HEK293 (cell line): ENCODE measurements at regions not wholly inside any gene's neighbourhood (a gene's known extent, or its start where the extent isn't known, plus 50 kb on each side); places are given as distances from the start of the nearest gene placed in this dataset.

ENCODE experiments used
- GLI4 ChIP-seq: fragments of 450-650 bp; formaldehyde crosslinking; IDR thresholded peaks from 2 replicates; pipeline ENCODE4 v1.5.1; 2016; ENCODE audit warnings: missing biosample characterization, missing genetic modification characterization
- KLF16 ChIP-seq: fragments of 450-650 bp; formaldehyde crosslinking; IDR thresholded peaks from 2 replicates; pipeline ENCODE4 v1.5.1; 2017; ENCODE audit warnings: missing biosample characterization, missing genetic modification characterization
- PRDM1 ChIP-seq: fragments of 450-650 bp; formaldehyde crosslinking; IDR thresholded peaks from 2 replicates; pipeline ENCODE4; 2016; ENCODE audit warnings: missing biosample characterization, missing genetic modification characterization
- ZIC2 ChIP-seq: fragments of 450-650 bp; formaldehyde crosslinking; IDR thresholded peaks from 2 replicates; pipeline ENCODE4 v1.5.1; 2016; ENCODE audit warnings: missing biosample characterization, missing genetic modification characterization
- ZNF10 ChIP-seq: fragments of 450-650 bp; formaldehyde crosslinking; IDR thresholded peaks from 2 replicates; pipeline ENCODE4 v1.5.1; 2017; ENCODE audit warnings: missing biosample characterization, missing genetic modification characterization
- ZNF138 ChIP-seq: fragments of 450-650 bp; formaldehyde crosslinking; IDR thresholded peaks from 2 replicates; pipeline ENCODE4 v1.5.1; 2016; ENCODE audit warnings: missing biosample characterization, missing genetic modification characterization, borderline replicate concordance
- ZNF274 ChIP-seq, 2 experiments: fragments of 200-500 bp in 1 of 2; fragments of 450-650 bp in 1 of 2; sonication (Bioruptor generic) in 1 of 2; formaldehyde crosslinking in 1 of 2; IDR thresholded peaks; 2 replicates each; pipeline versions ENCODE4 v1.5.1 to v1.6.1; 2014 to 2016; ENCODE audit warnings: borderline replicate concordance in 1 of 2, inconsistent platforms in 1 of 2, low read length in 1 of 2, missing biosample characterization in 1 of 2, missing genetic modification characterization in 1 of 2
- ZNF341 ChIP-seq: fragments of 450-650 bp; formaldehyde crosslinking; IDR thresholded peaks from 2 replicates; pipeline ENCODE4; 2016; ENCODE audit warnings: low read depth, missing biosample characterization, missing genetic modification characterization
- ZNF37A ChIP-seq: fragments of 450-650 bp; IDR thresholded peaks from 2 replicates; pipeline ENCODE4 v1.5.1; 2018; ENCODE audit warnings: missing biosample characterization, missing genetic modification characterization
- ZNF521 ChIP-seq: fragments of 450-650 bp; formaldehyde crosslinking; IDR thresholded peaks from 2 replicates; pipeline ENCODE4 v1.5.1; 2017; ENCODE audit warnings: missing biosample characterization, mild to moderate bottlenecking, missing genetic modification characterization
- ZNF777 ChIP-seq: fragments of 450-650 bp; formaldehyde crosslinking; IDR thresholded peaks from 2 replicates; pipeline ENCODE4 v1.5.1; 2017; ENCODE audit warnings: missing biosample characterization, missing genetic modification characterization, borderline replicate concordance
- TF ChIP-seq, protein P1 (sequence below): fragments of 450-650 bp; formaldehyde crosslinking; IDR thresholded peaks from 2 replicates; pipeline ENCODE4 v1.5.1; 2016; ENCODE audit warnings: missing biosample characterization, missing genetic modification characterization
- TF ChIP-seq, protein P2 (sequence below): fragments of 450-650 bp; formaldehyde crosslinking; IDR thresholded peaks from 2 replicates; pipeline ENCODE4 v1.5.1; 2016; ENCODE audit warnings: missing biosample characterization, missing genetic modification characterization

DNA sequence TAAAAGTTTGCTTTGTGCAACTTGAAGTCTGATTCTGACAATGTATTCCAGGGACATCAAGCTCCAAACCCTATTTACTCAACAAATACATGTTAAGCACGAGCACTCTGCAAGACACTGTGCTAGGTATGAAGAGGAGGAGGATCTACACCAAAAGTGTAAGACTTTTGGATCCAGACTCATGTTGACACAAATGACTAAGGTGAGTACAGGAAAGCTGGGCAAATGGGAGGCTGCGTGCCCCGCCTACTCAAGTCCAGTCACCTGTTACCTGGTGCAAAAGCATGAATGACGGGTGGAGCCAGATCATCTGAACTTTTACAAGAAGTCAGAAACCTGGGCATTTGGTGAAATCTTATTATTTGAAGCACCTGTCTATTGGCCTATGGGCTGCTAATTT lies 120.7 kb downstream of the ABCC12 start:
- TF ChIP-seq ZIC2 (tag by site-specific recombination) (no peak), KLF16 (no peak), PRDM1 (no peak), ZNF341 (tag by site-specific recombination) (no peak), ZNF521 (tag by site-specific recombination) (no peak), ZNF777 (no peak), ZNF138 (tag by site-specific recombination) (no peak), ZNF274 (IDR thresholded peaks at IDR 0.05; ENCODE audit: low read length) (no peak), ZNF274 (tag by site-specific recombination; IDR thresholded peaks at IDR 0.05; ENCODE audit: borderline replicate concordance) (no peak), GLI4 (no peak), ZNF37A (tag by site-specific recombination) (no peak), ZNF10 (no peak)
- TF ChIP-seq, protein P1, sequence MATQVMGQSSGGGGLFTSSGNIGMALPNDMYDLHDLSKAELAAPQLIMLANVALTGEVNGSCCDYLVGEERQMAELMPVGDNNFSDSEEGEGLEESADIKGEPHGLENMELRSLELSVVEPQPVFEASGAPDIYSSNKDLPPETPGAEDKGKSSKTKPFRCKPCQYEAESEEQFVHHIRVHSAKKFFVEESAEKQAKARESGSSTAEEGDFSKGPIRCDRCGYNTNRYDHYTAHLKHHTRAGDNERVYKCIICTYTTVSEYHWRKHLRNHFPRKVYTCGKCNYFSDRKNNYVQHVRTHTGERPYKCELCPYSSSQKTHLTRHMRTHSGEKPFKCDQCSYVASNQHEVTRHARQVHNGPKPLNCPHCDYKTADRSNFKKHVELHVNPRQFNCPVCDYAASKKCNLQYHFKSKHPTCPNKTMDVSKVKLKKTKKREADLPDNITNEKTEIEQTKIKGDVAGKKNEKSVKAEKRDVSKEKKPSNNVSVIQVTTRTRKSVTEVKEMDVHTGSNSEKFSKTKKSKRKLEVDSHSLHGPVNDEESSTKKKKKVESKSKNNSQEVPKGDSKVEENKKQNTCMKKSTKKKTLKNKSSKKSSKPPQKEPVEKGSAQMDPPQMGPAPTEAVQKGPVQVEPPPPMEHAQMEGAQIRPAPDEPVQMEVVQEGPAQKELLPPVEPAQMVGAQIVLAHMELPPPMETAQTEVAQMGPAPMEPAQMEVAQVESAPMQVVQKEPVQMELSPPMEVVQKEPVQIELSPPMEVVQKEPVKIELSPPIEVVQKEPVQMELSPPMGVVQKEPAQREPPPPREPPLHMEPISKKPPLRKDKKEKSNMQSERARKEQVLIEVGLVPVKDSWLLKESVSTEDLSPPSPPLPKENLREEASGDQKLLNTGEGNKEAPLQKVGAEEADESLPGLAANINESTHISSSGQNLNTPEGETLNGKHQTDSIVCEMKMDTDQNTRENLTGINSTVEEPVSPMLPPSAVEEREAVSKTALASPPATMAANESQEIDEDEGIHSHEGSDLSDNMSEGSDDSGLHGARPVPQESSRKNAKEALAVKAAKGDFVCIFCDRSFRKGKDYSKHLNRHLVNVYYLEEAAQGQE (tag by site-specific recombination), result no peak
- TF ChIP-seq, protein P2, sequence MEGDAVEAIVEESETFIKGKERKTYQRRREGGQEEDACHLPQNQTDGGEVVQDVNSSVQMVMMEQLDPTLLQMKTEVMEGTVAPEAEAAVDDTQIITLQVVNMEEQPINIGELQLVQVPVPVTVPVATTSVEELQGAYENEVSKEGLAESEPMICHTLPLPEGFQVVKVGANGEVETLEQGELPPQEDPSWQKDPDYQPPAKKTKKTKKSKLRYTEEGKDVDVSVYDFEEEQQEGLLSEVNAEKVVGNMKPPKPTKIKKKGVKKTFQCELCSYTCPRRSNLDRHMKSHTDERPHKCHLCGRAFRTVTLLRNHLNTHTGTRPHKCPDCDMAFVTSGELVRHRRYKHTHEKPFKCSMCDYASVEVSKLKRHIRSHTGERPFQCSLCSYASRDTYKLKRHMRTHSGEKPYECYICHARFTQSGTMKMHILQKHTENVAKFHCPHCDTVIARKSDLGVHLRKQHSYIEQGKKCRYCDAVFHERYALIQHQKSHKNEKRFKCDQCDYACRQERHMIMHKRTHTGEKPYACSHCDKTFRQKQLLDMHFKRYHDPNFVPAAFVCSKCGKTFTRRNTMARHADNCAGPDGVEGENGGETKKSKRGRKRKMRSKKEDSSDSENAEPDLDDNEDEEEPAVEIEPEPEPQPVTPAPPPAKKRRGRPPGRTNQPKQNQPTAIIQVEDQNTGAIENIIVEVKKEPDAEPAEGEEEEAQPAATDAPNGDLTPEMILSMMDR (tag by site-specific recombination), result no peak
